ENCODE measurements at regions not wholly inside any gene's neighbourhood (a gene's known extent, or its start where the extent isn't known, plus 50 kb on each side); places are given as distances from the start of the nearest gene placed in this dataset.

DNA sequence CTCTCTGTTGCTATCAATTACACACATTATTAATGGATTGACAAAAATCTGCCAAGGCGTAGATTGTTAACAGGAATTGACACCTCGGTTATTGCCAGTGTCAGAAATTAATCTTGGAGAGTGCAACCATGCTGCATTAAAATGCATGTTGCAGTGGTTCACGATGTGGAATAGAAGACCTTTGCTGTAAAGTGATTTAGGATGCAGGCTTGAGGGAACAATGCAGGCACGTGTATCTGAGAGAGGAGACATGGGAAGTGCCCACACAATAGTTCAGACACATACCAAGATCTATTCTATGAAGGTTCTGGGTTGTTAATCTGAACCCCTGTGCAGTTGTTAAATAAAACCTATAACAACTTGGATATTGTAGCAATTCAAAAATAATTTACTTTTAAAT is 1032.8 kb upstream of the CDH8 start:
- DNase-seq (ENCODE audit: extremely low read depth in 1 of 11, low read depth in 9 of 11, low spot score in 4 of 11): no peak

DNA sequence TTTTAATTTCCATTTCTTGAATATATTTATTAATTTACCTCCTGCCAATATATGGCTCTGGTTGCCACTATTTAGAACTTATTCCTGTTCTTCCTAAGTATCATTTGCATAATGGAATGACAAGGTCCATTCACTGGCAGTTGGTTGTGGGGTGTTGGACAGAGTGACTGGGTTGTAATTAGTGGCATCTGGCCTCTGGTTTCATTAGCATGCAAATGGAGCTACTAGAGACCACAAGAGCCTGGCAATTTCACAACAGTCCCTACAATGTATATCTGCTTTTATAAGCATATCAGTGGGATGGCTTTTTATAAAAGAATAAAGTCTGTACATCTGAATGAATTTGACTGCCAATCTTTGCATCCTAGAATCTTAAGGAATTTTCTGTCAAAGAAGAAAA is 1030.9 kb upstream of the CDH8 start:
- DNase-seq (ENCODE audit: extremely low read depth in 1 of 11, low read depth in 9 of 11, low spot score in 4 of 11): no peak

DNA sequence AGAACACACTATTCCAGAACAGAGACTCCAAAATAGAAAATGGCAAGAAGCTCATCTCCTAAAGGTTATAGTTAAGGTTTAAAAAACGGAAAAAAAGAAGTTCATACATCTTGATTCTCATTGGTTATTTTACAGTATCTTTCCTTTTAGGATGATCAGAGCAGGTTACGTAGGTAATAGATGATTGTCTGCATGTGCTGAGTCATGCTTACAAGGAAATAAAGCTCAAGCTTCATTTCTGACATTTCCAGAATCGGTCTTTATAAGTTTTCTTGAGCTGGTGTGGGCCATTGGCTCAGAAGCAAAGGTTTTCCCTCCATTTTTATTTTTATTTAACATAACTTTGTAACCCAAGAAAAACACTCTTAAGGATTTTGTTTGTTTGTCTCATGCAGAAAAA is 1030.3 kb upstream of the CDH8 start:
- DNase-seq (ENCODE audit: extremely low read depth in 1 of 11, low read depth in 9 of 11, low spot score in 4 of 11): no peak

DNA sequence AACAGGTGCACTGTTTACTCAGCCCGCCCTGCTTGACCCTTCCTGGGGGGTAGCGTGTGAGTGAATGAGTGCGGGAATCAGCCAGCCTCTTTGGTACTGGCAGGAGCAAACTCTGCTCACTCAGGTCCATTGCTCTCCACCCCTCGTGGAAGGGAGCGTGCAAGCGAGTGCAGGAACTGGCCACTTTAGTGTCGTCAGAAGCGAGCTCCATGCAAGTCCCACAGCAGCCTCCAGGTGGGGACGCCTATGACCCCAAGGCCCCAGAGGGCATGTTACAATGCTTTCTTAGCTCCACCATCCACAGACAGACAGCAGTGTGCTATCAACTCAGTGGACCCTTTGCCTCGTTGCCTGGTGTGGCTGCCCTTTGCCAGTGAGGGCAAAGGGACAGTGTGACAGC is 1025.1 kb upstream of the CDH8 start:
- no peak for DNase-seq (ENCODE audit: extremely low read depth in 1 of 11, low read depth in 9 of 11, low spot score in 4 of 11)

DNA sequence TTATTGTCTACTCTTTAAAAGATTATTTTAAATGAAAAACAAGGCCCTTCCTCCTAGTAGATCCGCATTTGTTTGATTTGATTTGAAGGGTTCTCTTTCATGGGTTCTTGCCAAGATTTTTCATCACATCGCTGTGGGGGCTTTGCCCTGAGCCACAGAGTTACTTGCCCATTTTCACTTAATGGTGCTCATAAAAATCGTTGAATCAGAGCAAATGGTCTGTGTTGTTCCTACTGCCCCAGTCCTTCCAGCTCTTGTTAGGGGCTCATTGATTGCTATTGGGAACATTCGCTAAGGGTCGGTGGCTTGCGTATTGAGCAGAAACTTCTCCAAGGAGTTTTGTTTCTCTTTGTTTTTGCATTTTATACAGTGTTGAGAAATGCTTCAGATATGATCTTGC is 1023.4 kb upstream of the CDH8 start:
- DNase-seq (ENCODE audit: extremely low read depth in 1 of 11, low read depth in 9 of 11, low spot score in 4 of 11): no peak

DNA sequence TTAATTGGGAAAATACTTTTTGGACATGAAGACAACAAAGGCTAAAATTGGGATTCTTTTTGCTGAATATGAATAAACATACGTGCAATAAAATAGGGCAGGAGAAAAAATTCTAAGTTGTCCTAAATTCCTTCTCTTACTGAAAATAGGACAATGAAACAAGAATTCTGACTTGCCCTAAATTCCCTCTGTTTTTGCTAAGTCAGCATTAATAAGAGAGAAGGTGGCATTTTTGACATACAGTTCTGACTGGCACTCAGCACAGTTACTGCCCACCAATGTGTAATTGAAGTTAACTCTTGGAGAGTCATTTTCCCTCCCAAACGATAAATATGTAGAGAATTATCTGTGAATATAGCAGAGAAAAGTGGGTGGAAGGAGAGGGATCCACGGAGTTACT is 1021.1 kb upstream of the CDH8 start:
- DNase-seq (ENCODE audit: extremely low read depth in 1 of 11, low read depth in 9 of 11, low spot score in 4 of 11): no peak

DNA sequence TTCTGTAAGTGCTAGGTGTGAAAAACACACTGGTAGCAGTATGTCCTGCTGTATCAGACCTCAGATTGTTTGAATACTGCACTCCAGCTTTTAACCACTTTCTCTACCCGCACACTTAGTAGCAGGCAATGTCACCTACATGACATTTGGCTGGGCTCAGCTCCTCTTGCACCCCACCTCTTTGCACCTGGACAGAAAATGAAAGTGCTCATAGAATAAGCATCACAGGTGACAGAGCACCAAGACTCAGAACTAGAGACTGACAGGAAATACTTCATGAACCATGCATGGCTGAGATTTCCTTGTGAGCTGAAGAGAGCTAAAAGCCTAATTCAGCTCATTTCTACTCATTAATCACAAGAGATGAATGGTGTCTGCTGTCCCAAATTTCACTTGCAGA is 1014.2 kb upstream of the CDH8 start:
- no peak for DNase-seq (ENCODE audit: extremely low read depth in 1 of 11, low read depth in 9 of 11, low spot score in 4 of 11)

DNA sequence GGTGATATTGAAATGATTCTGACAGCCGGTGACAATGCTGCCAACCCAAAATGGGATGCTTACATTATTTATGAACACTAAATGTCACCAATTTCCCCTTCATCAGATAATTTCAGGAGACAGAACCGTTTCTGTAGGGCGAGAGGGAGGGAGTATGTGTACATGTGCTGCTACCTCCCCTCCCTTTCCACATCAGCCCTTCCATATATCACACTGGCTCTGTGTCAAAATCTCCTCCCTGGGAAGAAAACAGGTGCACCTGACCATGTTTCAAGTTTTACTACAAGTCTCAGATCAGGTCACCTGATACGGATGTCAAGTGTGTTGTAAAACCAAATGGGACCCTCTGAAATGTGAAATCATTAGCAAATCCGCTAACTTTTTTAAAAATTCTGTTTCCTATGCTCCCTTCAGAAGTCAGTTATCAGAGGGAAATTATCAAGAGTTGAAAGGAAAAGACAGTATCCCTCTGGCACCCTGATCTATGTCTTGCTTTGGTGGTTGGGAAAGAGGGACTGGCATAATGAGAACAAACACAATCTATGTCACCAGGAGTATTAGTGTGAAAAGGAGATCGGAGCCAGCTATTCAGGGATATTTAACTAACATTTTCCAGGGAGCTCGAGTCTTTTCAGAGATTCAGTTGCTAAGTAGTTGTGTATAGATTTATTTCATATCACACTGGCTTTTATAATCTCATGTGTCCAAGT is 1002.3 kb upstream of the CDH8 start:
- DNase-seq (ENCODE audit: extremely low read depth in 1 of 11, low read depth in 9 of 11, low spot score in 4 of 11): peak in 6 of 11 donors; percentile 6 to 25 (median 18)

DNA sequence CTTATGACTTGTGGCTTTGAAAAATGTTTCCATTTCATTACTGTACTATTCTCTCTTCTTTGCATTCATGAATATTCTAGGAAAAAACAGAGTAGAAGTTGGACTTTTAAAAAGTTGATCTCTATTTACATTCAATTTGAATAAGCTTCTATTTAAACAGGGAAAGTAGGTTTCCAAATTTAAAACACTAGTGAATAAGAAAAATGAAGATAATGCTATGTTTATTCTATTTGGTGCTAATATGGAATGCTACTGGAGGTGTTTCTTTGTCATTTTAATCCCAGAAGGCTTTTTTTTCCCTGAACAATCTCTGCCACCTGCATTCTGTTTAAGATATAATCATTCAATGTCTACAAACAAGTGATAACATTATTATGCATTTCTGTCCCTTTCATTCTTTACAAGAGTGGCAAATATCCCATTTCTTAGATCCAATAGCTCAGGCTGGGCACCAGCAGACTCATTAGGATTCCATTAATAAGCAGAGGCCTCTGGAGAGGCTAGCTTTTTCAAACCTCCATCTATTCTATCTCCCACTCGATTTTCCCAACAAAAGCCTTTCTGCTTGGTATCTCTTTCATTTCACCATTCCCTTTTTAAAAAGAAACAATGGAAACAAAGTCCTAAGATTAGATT is 1001.6 kb upstream of the CDH8 start:
- no peak for DNase-seq (ENCODE audit: extremely low read depth in 1 of 11, low read depth in 9 of 11, low spot score in 4 of 11)

DNA sequence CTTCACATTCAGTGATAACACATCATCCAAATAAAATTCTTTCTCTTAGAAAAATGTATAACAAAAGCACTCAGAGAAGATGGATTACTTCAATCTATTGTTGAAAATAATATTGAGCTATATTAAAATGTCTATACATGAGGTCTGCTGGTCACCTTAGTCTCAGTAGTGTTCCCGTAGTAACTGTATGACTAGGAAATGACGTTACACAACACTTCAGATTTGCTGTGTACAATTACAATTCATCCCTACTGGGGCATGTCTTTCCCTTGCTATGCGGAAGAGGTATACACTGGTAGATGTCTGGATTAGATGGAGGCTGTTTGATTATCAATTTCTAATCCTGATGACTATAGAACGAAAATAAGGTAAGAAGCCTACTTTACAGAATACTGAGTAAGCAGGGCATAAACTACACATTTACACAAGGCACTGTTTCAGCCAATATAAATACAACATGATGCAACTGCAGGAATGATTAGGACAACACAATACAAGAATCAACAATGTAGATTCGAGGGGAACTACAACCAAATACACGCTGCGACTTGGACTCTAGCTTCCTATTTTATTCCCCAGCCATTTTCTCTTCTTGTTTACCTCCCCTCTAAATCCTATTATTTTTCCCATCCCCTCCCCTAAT is 982.5 kb upstream of the CDH8 start:
- no peak for DNase-seq (ENCODE audit: extremely low read depth in 1 of 11, low read depth in 9 of 11, low spot score in 4 of 11)

DNA sequence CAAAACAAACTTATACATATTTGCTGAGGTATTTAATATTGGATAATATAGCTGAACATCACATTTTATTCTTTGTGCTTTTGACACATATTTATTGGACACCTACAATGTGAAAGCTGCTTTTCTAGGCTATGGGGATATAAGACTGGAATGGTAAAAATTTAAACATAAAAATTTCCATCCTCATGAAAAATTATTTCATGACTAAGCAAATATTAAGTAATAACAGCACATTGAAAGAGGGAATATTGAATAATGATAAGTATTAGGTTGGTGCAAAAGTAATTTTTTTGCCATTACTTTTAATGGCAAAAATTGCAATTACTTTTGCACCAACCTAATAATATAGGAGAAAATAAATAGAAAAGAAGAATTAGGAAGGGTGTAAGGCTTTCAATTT is 972.5 kb upstream of the CDH8 start:
- DNase-seq (ENCODE audit: extremely low read depth in 1 of 11, low read depth in 9 of 11, low spot score in 4 of 11): no peak

DNA sequence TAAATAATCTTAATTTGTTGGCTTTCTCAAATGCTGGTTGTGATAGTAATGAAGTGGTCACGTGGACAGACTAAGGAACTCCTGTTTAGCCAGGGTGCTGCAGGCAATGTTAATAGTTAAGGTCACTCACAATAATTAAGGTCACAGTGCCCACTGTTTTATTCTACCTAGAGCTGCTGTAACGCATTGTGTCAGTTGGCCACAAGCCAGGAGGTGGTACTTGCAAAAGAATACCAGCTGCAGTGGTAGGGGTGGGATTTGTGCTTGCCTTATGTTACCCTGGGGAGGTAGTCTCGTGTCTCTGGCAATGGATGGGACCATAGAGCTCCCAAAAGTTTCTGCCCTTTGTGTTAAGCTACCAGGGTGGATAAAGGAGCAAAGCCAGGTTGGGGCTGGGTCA is 969.1 kb upstream of the CDH8 start:
- DNase-seq (ENCODE audit: extremely low read depth in 1 of 11, low read depth in 9 of 11, low spot score in 4 of 11): no peak

DNA sequence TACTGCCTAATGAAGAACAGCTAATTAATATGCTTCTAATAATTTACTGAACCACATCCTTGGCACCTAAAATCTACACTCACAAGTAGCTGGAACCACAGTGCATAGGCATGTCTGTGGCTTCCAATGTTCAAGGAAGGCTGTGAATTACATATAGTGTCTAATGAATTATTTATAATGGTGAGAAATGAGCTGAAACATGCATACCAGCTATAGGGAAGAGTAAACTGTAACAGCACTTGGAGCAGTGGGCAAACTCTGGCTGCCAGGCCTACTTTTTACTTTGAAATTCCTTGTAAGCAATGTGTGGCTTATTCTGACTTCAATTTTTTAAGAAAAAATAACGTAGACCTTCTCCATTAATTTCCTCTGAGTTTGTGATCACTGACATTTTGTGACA is 953.2 kb upstream of the CDH8 start:
- no peak for DNase-seq (ENCODE audit: extremely low read depth in 1 of 11, low read depth in 9 of 11, low spot score in 4 of 11)

DNA sequence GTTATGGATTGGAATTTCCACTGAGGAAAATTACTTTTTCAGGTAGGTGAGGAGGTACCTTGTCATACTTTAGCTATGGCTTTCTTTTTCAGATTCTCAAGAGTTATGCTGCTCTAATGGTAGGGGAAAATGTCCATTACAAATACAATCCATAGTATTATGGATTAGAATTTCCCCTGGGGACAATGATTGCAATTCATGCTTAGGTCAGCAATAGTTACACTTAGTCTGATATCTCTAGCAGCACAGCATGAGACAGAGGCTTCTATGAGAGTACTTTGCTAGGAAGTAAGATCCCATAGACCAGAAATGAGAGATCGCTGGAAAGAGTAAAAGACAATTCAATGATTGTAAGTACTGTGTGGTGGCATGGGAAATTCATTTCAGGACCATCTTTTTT is 949.5 kb upstream of the CDH8 start:
- DNase-seq (ENCODE audit: extremely low read depth in 1 of 11, low read depth in 9 of 11, low spot score in 4 of 11): no peak

DNA sequence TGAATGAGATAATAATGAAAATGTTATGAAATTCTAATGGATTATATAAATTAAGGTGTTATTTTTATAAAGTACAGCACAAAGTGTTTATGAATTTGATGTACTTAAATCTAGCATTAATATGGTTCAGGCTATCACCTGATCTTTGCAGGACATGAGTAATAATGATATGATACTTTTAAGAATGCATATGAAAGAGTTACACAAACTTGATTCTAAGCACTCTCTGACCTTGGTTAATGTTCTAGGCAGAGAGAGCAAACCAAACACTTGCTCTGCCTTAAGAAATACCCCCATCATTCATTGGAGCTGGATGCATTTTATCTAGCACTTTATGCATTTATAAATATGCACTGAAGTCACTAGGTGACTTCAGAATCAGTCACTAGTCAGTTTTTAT is 942.2 kb upstream of the CDH8 start:
- no peak for DNase-seq (ENCODE audit: extremely low read depth in 1 of 11, low read depth in 9 of 11, low spot score in 4 of 11)

DNA sequence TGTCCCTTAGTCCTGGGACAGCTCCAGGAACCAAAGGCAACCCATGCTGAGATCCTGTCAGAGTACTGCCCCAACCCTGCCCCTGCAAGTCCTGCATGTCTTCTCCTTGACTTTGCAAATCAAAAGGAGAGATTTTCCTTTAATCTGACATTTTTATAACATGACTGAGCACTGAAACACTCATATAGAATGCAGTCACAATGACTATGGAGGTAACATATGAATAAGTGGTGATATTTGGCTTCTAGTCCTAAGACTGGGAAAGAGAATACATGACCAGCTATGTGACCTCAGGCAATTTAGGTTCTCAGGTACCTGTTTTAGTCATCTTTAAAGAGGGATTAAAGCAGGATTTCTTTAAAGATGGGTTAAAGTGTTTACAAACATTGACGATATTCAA is 941.6 kb upstream of the CDH8 start:
- DNase-seq (ENCODE audit: extremely low read depth in 1 of 11, low read depth in 9 of 11, low spot score in 4 of 11): no peak

DNA sequence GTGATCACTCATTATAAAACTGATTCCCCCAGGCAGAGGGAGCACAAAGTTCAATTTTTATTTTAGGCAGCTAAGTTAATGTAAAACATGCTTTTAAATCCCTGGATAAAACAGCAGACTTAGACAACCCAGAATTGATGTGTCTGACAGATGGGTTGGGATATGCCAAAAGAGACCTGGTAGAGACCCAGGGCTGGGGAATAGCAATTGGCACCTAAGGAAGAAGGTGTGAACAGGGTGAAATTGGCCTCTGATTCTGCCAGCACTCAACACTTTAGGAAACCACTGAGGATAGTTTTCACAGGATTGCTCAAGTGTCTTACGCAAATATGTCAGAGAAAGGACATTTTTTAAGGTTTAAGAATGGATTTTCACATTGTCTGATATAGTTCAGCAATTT is 938.2 kb upstream of the CDH8 start:
- DNase-seq (ENCODE audit: extremely low read depth in 1 of 11, low read depth in 9 of 11, low spot score in 4 of 11): no peak

DNA sequence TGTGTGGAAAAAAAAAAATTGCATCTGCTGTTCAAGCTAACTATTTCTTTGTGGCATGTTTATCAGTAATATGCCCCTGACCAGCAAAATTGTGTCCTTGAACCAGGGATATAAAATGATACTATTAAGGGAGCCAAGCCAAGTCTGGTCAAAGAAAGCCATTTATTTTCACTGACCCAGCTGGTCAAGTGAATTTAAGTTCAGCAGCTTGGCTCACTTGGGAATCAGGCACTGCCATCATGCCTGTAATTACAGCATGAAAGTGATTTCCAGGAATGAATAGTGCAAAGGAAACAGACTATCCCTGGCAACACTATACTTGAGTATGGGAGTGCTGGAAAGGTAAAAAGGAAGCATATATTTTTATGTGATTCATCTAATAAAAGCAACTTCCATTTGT is 934.6 kb upstream of the CDH8 start:
- DNase-seq (ENCODE audit: extremely low read depth in 1 of 11, low read depth in 9 of 11, low spot score in 4 of 11): no peak

DNA sequence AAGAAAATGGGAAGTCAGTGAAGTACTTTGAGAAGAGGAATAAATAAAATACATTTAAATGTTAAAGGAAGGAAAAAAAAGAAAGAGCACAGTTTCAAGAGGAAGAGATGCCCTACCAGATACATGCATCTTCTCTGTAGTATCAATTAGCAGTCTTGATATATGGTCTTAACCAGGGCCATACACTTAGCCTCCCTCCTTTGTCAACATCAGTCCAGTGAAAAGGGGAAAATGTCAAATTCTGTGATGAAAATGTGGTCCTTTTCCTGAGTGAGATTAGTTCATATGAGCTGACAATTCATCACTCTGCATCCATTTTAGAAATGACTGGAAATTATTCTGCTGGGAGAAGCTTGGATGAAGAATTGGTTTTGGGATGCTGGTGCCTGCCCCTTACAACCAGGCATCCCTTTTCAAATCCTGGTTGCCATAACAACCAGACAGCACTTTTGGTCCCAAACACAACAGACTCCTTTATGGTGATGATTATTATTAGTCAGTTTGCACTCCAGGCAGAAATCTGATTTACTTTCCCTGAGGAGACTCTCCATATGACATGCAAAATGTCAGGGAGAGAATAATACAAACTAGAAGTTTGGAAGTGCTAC is 933.6 kb upstream of the CDH8 start:
- no peak for DNase-seq (ENCODE audit: extremely low read depth in 1 of 11, low read depth in 9 of 11, low spot score in 4 of 11)

DNA sequence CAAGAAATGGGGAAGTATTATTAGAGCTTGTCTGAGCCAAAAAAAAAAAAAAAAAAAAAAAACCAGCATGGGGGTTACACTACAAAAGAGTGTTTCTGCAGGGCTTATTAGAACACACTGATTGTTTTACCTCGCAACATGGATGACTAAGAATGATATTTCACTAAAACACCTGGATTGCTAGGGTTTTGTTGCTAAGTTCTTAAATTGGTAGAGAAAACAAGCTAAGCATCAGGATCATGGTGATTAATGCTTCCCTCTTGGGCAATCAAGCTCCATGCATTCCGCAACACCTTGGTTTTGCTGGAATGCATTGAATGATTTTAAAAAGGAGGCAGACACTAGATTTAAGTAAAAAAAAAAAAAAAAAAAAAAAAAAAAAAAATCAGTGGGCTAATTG is 931.4 kb upstream of the CDH8 start:
- DNase-seq (ENCODE audit: extremely low read depth in 1 of 11, low read depth in 9 of 11, low spot score in 4 of 11): no peak
